H9 (cell line): ENCODE measurements at regions not wholly inside any gene's neighbourhood (a gene's known extent, or its start where the extent isn't known, plus 50 kb on each side); places are given as distances from the start of the nearest gene placed in this dataset.

Experiments used
- DNase-seq: peaks from one replicate; pipeline ENCODE4 v3.0.0-alpha.2; 2017
- H2AFZ ChIP-seq: one replicate; pipeline ENCODE4 v1.6.1; 2013; ENCODE audit warnings: mild to moderate bottlenecking, low read length, control low read depth, moderate library complexity
- H2AK5ac ChIP-seq: 2 replicates; pipeline ENCODE4 v1.6.1; 2013; ENCODE audit warnings: low read length, control low read depth, mixed read lengths; ENCODE audit not compliant: insufficient read length
- H2BK120ac ChIP-seq: one replicate; pipeline ENCODE4 v1.6.1; 2013; ENCODE audit warnings: low read depth, mild to moderate bottlenecking, low read length, control low read depth, inconsistent platforms; ENCODE audit not compliant: poor library complexity, severe bottlenecking
- H2BK12ac ChIP-seq: 2 replicates; pipeline ENCODE4 v1.6.1; 2013; ENCODE audit warnings: low read length, control low read depth, mixed read lengths, low read depth; ENCODE audit not compliant: insufficient read length
- H2BK15ac ChIP-seq: 2 replicates; pipeline ENCODE4 v1.6.1; 2013; ENCODE audit warnings: low read depth, low read length, control low read depth
- H2BK20ac ChIP-seq: one replicate; pipeline ENCODE4 v1.6.1; 2013; ENCODE audit warnings: low read depth, mild to moderate bottlenecking, low read length, control low read depth, inconsistent platforms; ENCODE audit not compliant: poor library complexity, severe bottlenecking
- H2BK5ac ChIP-seq: 2 replicates; pipeline ENCODE4 v1.6.1; 2013; ENCODE audit warnings: low read length, control low read depth, mixed read lengths; ENCODE audit not compliant: insufficient read length
- H3K14ac ChIP-seq: 2 replicates; pipeline ENCODE4 v1.6.1; 2013; ENCODE audit warnings: low read length, control low read depth; ENCODE audit not compliant: insufficient read depth
- H3K18ac ChIP-seq: 2 replicates; pipeline ENCODE4 v1.6.1; 2013; ENCODE audit warnings: low read depth, mild to moderate bottlenecking, mixed read lengths, low read length, control low read depth; ENCODE audit not compliant: insufficient read length
- H3K23ac ChIP-seq: 2 replicates; pipeline ENCODE4 v1.6.1; 2013; ENCODE audit warnings: low read length, control low read depth, mixed read lengths, low read depth; ENCODE audit not compliant: insufficient read length
- H3K23me2 ChIP-seq: 2 replicates; pipeline ENCODE4 v1.6.1; 2013; ENCODE audit warnings: low read depth, mild to moderate bottlenecking, mixed read lengths, low read length, control low read depth; ENCODE audit not compliant: insufficient read length, poor library complexity, severe bottlenecking
- H3K27ac ChIP-seq: 2 replicates; pipeline ENCODE4 v1.5.1; 2013; ENCODE audit warnings: low read length, control low read depth, mixed read lengths, low read depth; ENCODE audit not compliant: insufficient read length
- H3K27me3 ChIP-seq: 2 replicates; pipeline ENCODE4 v1.6.1; 2013; ENCODE audit warnings: low read length, control low read depth, inconsistent platforms; ENCODE audit not compliant: insufficient read depth
- H3K4ac ChIP-seq: 2 replicates; pipeline ENCODE4 v1.6.1; 2013; ENCODE audit warnings: low read depth, mild to moderate bottlenecking, control low read depth, inconsistent platforms, low read length, moderate library complexity
- H3K4me1 ChIP-seq: 2 replicates; pipeline ENCODE4 v1.6.1; 2013; ENCODE audit warnings: low read length, control low read depth, inconsistent platforms; ENCODE audit not compliant: insufficient read depth
- H3K4me2 ChIP-seq: 2 replicates; pipeline ENCODE4 v1.6.1; 2013; ENCODE audit warnings: low read length, control low read depth, mixed read lengths; ENCODE audit not compliant: insufficient read length, insufficient read depth
- H3K56ac ChIP-seq: 2 replicates; pipeline ENCODE4 v1.6.1; 2013; ENCODE audit warnings: low read depth, mild to moderate bottlenecking, mixed read lengths, low read length, control low read depth; ENCODE audit not compliant: insufficient read length
- H3K79me1 ChIP-seq: 2 replicates; pipeline ENCODE4 v1.6.1; 2013; ENCODE audit warnings: low read depth, mild to moderate bottlenecking, moderate library complexity, low read length, control low read depth, inconsistent platforms; ENCODE audit not compliant: insufficient read depth, poor library complexity, severe bottlenecking
- H3K79me2 ChIP-seq: 2 replicates; pipeline ENCODE4 v1.6.1; 2013; ENCODE audit warnings: low read length, control low read depth, inconsistent platforms; ENCODE audit not compliant: insufficient read depth
- H3K9ac ChIP-seq: 2 replicates; pipeline ENCODE4 v1.6.1; 2013; ENCODE audit warnings: low read length, control low read depth, mixed read lengths; ENCODE audit not compliant: insufficient read length; ENCODE audit errors: extremely low read depth
- H3K9me3 ChIP-seq: one replicate; pipeline ENCODE4 v1.6.1; 2013; ENCODE audit warnings: low read depth, low read length, inconsistent platforms; ENCODE audit not compliant: control insufficient read depth
- H3T11ph ChIP-seq: one replicate; pipeline ENCODE4 v1.6.1; 2013; ENCODE audit warnings: mild to moderate bottlenecking, low read length, control low read depth, inconsistent platforms
- H4K20me1 ChIP-seq: one replicate; pipeline ENCODE4 v1.6.1; 2013; ENCODE audit not compliant: control insufficient read depth, insufficient read length, insufficient read depth
- H4K5ac ChIP-seq: 2 replicates; pipeline ENCODE4 v1.6.1; 2013; ENCODE audit warnings: low read depth, mild to moderate bottlenecking, mixed read lengths, low read length, control low read depth; ENCODE audit not compliant: insufficient read length
- H4K8ac ChIP-seq: replicated peaks from 2 replicates; pipeline ENCODE4 v1.6.1; 2013; ENCODE audit warnings: low read length, control low read depth, mixed read lengths, low read depth; ENCODE audit not compliant: insufficient read length
- H4K91ac ChIP-seq: 2 replicates; pipeline ENCODE4 v1.6.1; 2013; ENCODE audit warnings: low read depth, mild to moderate bottlenecking, moderate library complexity, mixed read lengths, low read length, control low read depth; ENCODE audit not compliant: insufficient read length
- H3K27ac Mint-ChIP-seq, 3 experiments: 2 replicates in 2 of 3; 3 replicates in 1 of 3; pipeline ENCODE4 v1.8.0; 2020 to 2021; ENCODE audit warnings: mixed read lengths in 3 of 3, mild to moderate bottlenecking in 1 of 3, moderate library complexity in 1 of 3
- H3K27me3 Mint-ChIP-seq: 2 replicates; pipeline ENCODE4 v1.8.0; 2021; ENCODE audit warnings: low read depth, mild to moderate bottlenecking, moderate library complexity, mixed read lengths
- H3K36me3 Mint-ChIP-seq, 3 experiments: 2 replicates in 2 of 3; 3 replicates in 1 of 3; pipeline ENCODE4 v1.8.0; 2020 to 2021; ENCODE audit warnings: low read depth in 3 of 3, mixed read lengths in 3 of 3; ENCODE audit not compliant: insufficient read depth in 1 of 3
- H3K4me1 Mint-ChIP-seq, 2 experiments: 2 replicates each; pipeline ENCODE4 v1.8.0; 2020; ENCODE audit warnings: mixed read lengths in 2 of 2
- H3K4me3 Mint-ChIP-seq, 2 experiments: 2 replicates in 1 of 2; 3 replicates in 1 of 2; pipeline ENCODE4 v1.8.0; 2020 to 2021; ENCODE audit warnings: mild to moderate bottlenecking in 2 of 2, mixed read lengths in 2 of 2, moderate library complexity in 1 of 2
- H3K9me3 Mint-ChIP-seq, 2 experiments: 2 replicates in 1 of 2; 3 replicates in 1 of 2; pipeline ENCODE4 v1.8.0; 2020; ENCODE audit warnings: mild to moderate bottlenecking in 2 of 2, mixed read lengths in 2 of 2, moderate library complexity in 1 of 2
- WGBS: extraction: QIAGEN DNeasy Blood & Tissue Kit; methylation state at CpG from one replicate; pipeline ENCODE4 v1.1.7; 2013; ENCODE audit warnings: missing lambda C conversion rate, low lambda C conversion rate, mixed read lengths; ENCODE audit not compliant: insufficient read length; ENCODE audit errors: extremely low coverage; 5-methylcytosine and 5-hydroxymethylcytosine counted together
- TF ChIP-seq, protein P1 (sequence below): fragments of 200-600 bp; sonication (generic); conservative IDR thresholded peaks from 3 replicates; pipeline ENCODE4 v1.8.0; 2021; ENCODE audit warnings: antibody characterized with exemption, mild to moderate bottlenecking

- Histone ChIP-seq H4K5ac (no peak overlapping the region), H2BK120ac (no peak overlapping the region), H3K23me2 (no peaks in the 10 kb centered on the region), H2BK5ac (no peak overlapping the region), H3K56ac (no peak overlapping the region), H4K8ac (no peak overlapping the region), H3K79me2 (no peaks in the 10 kb centered on the region), H3K9ac (no peak overlapping the region), H4K91ac (no peak overlapping the region), H3K4ac (no peak overlapping the region), H3K4me1 (no peaks in the 10 kb centered on the region), H3K23ac (no peak overlapping the region), H2BK15ac (no peak overlapping the region), H4K20me1 (no peaks in the 10 kb centered on the region), H2BK12ac (no peak overlapping the region), H3K79me1 (no peaks in the 10 kb centered on the region), H3T11ph (no peak overlapping the region), H2AFZ (no peak overlapping the region), H3K27ac (no peak overlapping the region), H3K14ac (no peak overlapping the region), H3K4me2 (no peak overlapping the region), H3K27me3 (no peaks in the 10 kb centered on the region), H3K9me3 (no peaks in the 10 kb centered on the region), H2AK5ac (no peak overlapping the region), H3K18ac (no peak overlapping the region), H2BK20ac (no peak overlapping the region)
- Mint-ChIP-seq H3K27me3 (no peaks in the 10 kb centered on the region), H3K4me3 (no peak overlapping the region), H3K4me1 (no peaks in the 10 kb centered on the region), H3K36me3 (no peaks in the 10 kb centered on the region; a peak in 1 of 7 replicates), H3K27ac (no peak overlapping the region), H3K9me3 (no peaks in the 10 kb centered on the region)
- WGBS: no CpG with 5 or more reads among the region's 4 CpGs
- TF ChIP-seq, protein P1, sequence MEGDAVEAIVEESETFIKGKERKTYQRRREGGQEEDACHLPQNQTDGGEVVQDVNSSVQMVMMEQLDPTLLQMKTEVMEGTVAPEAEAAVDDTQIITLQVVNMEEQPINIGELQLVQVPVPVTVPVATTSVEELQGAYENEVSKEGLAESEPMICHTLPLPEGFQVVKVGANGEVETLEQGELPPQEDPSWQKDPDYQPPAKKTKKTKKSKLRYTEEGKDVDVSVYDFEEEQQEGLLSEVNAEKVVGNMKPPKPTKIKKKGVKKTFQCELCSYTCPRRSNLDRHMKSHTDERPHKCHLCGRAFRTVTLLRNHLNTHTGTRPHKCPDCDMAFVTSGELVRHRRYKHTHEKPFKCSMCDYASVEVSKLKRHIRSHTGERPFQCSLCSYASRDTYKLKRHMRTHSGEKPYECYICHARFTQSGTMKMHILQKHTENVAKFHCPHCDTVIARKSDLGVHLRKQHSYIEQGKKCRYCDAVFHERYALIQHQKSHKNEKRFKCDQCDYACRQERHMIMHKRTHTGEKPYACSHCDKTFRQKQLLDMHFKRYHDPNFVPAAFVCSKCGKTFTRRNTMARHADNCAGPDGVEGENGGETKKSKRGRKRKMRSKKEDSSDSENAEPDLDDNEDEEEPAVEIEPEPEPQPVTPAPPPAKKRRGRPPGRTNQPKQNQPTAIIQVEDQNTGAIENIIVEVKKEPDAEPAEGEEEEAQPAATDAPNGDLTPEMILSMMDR: no peak
- DNase-seq: no peak
Observed at GRCh38 chr1:177863796-177864195, 106.1 kb downstream of the SEC16B start.
